ENCODE measurements at regions not wholly inside any gene's neighbourhood (a gene's known extent, or its start where the extent isn't known, plus 50 kb on each side); places are given as distances from the start of the nearest gene placed in this dataset.

- Mint-ChIP-seq H3K4me3 (no peak overlapping the region), H3K36me3 (ENCODE audit: low read depth) (no peaks in the 10 kb centered on the region), H3K27me3 (peaks cover 9% of the 10 kb centered on the region), H3K27ac (no peak overlapping the region), H3K4me1 (peaks cover 72% of the 10 kb centered on the region), H3K9me3 (no peaks in the 10 kb centered on the region)
- no peak for DNase-seq
- peak; percentile 45 for ATAC-seq
Observed at GRCh38 chr12:131606218-131606901, 104.5 kb upstream of the SFSWAP start.

- Mint-ChIP-seq H3K36me3 (ENCODE audit: low read depth) (no peaks in the 10 kb centered on the region), H3K27me3 (peaks cover 9% of the 10 kb centered on the region), H3K4me3 (peak overlapping the region; percentile 14), H3K9me3 (no peaks in the 10 kb centered on the region), H3K4me1 (peaks cover 65% of the 10 kb centered on the region), H3K27ac (peak overlapping the region; percentile 26)
- DNase-seq (no peak), ATAC-seq (peak; percentile 42)
Observed at GRCh38 chr12:131607658-131608447, 103.0 kb upstream of the SFSWAP start.

- Mint-ChIP-seq H3K36me3 (ENCODE audit: low read depth) (no peaks in the 10 kb centered on the region), H3K4me3 (no peak overlapping the region), H3K4me1 (peaks cover 54% of the 10 kb centered on the region), H3K9me3 (no peaks in the 10 kb centered on the region), H3K27ac (no peak overlapping the region), H3K27me3 (peaks cover 9% of the 10 kb centered on the region)
- DNase-seq (peak; percentile 75), ATAC-seq (no peak)
Observed at GRCh38 chr12:131608740-131609690, 101.9 kb upstream of the SFSWAP start.

- Mint-ChIP-seq H3K9me3 (no peaks in the 10 kb centered on the region), H3K27ac (no peak overlapping the region), H3K4me3 (no peak overlapping the region), H3K36me3 (ENCODE audit: low read depth) (no peaks in the 10 kb centered on the region), H3K27me3 (peaks cover 9% of the 10 kb centered on the region), H3K4me1 (peaks cover 46% of the 10 kb centered on the region)
- DNase-seq (no peak), ATAC-seq (no peak)
Observed at GRCh38 chr12:131609762-131610161, 101.1 kb upstream of the SFSWAP start.

- Mint-ChIP-seq H3K9me3 (no peaks in the 10 kb centered on the region), H3K4me3 (no peak overlapping the region), H3K27me3 (peaks cover 5% of the 10 kb centered on the region), H3K4me1 (peaks cover 42% of the 10 kb centered on the region), H3K36me3 (ENCODE audit: low read depth) (no peaks in the 10 kb centered on the region), H3K27ac (no peak overlapping the region)
- DNase-seq: no peak
- ATAC-seq: no peak
Observed at GRCh38 chr12:131610181-131610580, 100.7 kb upstream of the SFSWAP start.

- Mint-ChIP-seq H3K4me3 (no peak overlapping the region), H3K36me3 (ENCODE audit: low read depth) (no peaks in the 10 kb centered on the region), H3K9me3 (no peaks in the 10 kb centered on the region), H3K4me1 (peaks cover 35% of the 10 kb centered on the region), H3K27me3 (no peaks in the 10 kb centered on the region), H3K27ac (no peak overlapping the region)
- DNase-seq: no peak
- ATAC-seq: no peak
Observed at GRCh38 chr12:131610891-131611290, 100.0 kb upstream of the SFSWAP start.

GRCh38 chr12:131611416-131612091 lies 99.3 kb upstream of the SFSWAP start:
- Mint-ChIP-seq H3K27ac (no peak overlapping the region), H3K27me3 (no peaks in the 10 kb centered on the region), H3K36me3 (ENCODE audit: low read depth) (no peaks in the 10 kb centered on the region), H3K4me1 (peaks cover 28% of the 10 kb centered on the region), H3K4me3 (no peak overlapping the region), H3K9me3 (no peaks in the 10 kb centered on the region)
- DNase-seq (no peak), ATAC-seq (no peak)

- Mint-ChIP-seq H3K27me3 (no peaks in the 10 kb centered on the region), H3K4me3 (no peak overlapping the region), H3K9me3 (no peaks in the 10 kb centered on the region), H3K27ac (no peak overlapping the region), H3K4me1 (peaks cover 23% of the 10 kb centered on the region), H3K36me3 (ENCODE audit: low read depth) (no peaks in the 10 kb centered on the region)
- no peak for ATAC-seq
- DNase-seq: no peak
Observed at GRCh38 chr12:131612092-131612755, 98.7 kb upstream of the SFSWAP start.

- Mint-ChIP-seq H3K36me3 (ENCODE audit: low read depth) (no peaks in the 10 kb centered on the region), H3K4me1 (peaks cover 13% of the 10 kb centered on the region), H3K4me3 (no peak overlapping the region), H3K27ac (no peak overlapping the region), H3K27me3 (peaks cover 1% of the 10 kb centered on the region), H3K9me3 (no peaks in the 10 kb centered on the region)
- ATAC-seq: no peak
- DNase-seq: no peak
Observed at GRCh38 chr12:131613186-131613585, 97.7 kb upstream of the SFSWAP start.

- peaks cover 3% of the 10 kb centered on the region for H3K27me3 Mint-ChIP-seq
- H3K4me3 Mint-ChIP-seq: no peak overlapping the region
- no peaks in the 10 kb centered on the region for H3K36me3 Mint-ChIP-seq (ENCODE audit: low read depth)
- H3K9me3 Mint-ChIP-seq: no peaks in the 10 kb centered on the region
- H3K27ac Mint-ChIP-seq: no peak overlapping the region
- H3K4me1 Mint-ChIP-seq: peaks cover 10% of the 10 kb centered on the region
- DNase-seq: no peak
- no peak for ATAC-seq
Observed at GRCh38 chr12:131613678-131614077, 97.2 kb upstream of the SFSWAP start.

- Mint-ChIP-seq H3K27me3 (peaks cover 11% of the 10 kb centered on the region), H3K9me3 (no peaks in the 10 kb centered on the region), H3K27ac (no peak overlapping the region), H3K4me3 (no peak overlapping the region), H3K4me1 (no peaks in the 10 kb centered on the region), H3K36me3 (ENCODE audit: low read depth) (no peaks in the 10 kb centered on the region)
- ATAC-seq (no peak), DNase-seq (no peak)
Observed at GRCh38 chr12:131615326-131616042, 95.4 kb upstream of the SFSWAP start.

- no peak overlapping the region for H3K4me3 Mint-ChIP-seq
- H3K27me3 Mint-ChIP-seq: peaks cover 11% of the 10 kb centered on the region
- no peaks in the 10 kb centered on the region for H3K36me3 Mint-ChIP-seq (ENCODE audit: low read depth)
- H3K9me3 Mint-ChIP-seq: no peaks in the 10 kb centered on the region
- ATAC-seq (no peak), DNase-seq (no peak)
- no peaks in the 10 kb centered on the region for H3K4me1 Mint-ChIP-seq
- H3K27ac Mint-ChIP-seq: no peak overlapping the region
Observed at GRCh38 chr12:131616043-131616700, 94.7 kb upstream of the SFSWAP start.

- H3K4me3 Mint-ChIP-seq: no peak overlapping the region
- no peak for ATAC-seq
- no peaks in the 10 kb centered on the region for H3K4me1 Mint-ChIP-seq
- H3K27me3 Mint-ChIP-seq: peaks cover 11% of the 10 kb centered on the region
- DNase-seq: no peak
- H3K36me3 Mint-ChIP-seq (ENCODE audit: low read depth): no peaks in the 10 kb centered on the region
- no peaks in the 10 kb centered on the region for H3K9me3 Mint-ChIP-seq
- no peak overlapping the region for H3K27ac Mint-ChIP-seq
Observed at GRCh38 chr12:131616738-131617137, 94.2 kb upstream of the SFSWAP start.

All from activated naive CD8-positive, alpha-beta T cell treated with anti-CD3 and anti-CD28 coated beads, Interleukin-2, amount 50 U/mL, for 24 hours (primary cell).